ENCODE measurements at regions not wholly inside any gene's neighbourhood (a gene's known extent, or its start where the extent isn't known, plus 50 kb on each side); places are given as distances from the start of the nearest gene placed in this dataset.

DNA sequence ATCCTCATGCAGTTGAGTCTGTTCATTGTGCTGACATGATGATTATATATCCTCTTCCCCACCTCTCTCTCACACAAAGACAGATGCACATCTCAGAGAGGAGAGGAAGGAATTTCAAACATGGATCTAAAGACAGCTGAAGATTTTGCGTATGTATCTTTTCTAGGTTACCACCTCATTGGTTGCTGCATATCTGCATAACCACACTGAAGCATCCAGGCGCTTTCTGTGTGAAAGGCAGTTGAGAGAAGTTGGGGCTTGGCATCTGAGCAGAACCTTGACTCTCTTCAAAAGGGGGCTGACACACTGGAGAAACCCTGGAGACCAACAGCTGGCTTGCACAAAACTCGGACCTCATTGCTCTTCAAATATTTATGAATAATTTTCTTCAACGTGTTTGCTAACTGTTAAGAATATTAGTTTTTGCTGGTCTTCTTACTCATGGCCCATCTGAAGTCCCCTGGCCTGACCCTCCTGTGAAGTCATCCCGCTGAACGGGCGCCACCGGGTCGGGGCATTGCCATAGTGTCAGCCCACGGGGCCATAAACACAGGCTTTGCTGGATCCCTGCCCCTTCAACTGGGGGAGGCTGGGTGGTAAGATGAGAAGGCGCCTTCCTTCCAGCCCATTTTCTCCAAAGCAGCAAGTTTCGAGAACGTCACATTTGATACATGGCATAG lies 593.2 kb upstream of the CLINT1 start:
- TF ChIP-seq, protein P1, sequence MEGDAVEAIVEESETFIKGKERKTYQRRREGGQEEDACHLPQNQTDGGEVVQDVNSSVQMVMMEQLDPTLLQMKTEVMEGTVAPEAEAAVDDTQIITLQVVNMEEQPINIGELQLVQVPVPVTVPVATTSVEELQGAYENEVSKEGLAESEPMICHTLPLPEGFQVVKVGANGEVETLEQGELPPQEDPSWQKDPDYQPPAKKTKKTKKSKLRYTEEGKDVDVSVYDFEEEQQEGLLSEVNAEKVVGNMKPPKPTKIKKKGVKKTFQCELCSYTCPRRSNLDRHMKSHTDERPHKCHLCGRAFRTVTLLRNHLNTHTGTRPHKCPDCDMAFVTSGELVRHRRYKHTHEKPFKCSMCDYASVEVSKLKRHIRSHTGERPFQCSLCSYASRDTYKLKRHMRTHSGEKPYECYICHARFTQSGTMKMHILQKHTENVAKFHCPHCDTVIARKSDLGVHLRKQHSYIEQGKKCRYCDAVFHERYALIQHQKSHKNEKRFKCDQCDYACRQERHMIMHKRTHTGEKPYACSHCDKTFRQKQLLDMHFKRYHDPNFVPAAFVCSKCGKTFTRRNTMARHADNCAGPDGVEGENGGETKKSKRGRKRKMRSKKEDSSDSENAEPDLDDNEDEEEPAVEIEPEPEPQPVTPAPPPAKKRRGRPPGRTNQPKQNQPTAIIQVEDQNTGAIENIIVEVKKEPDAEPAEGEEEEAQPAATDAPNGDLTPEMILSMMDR (IDR thresholded peaks at IDR 0.05) = no peak
- TF ChIP-seq POLR2A (IDR thresholded peaks at IDR 0.05) = no peak
